Bronchial epithelial cell (primary cell): ENCODE measurements at regions not wholly inside any gene's neighbourhood (a gene's known extent, or its start where the extent isn't known, plus 50 kb on each side); places are given as distances from the start of the nearest gene placed in this dataset.
A peak's percentile ranks its signal among the peaks of the same experiment; 100 is the strongest.

Experiments used
- DNase-seq: peaks from one replicate; pipeline ENCODE4 v3.0.0-alpha.2; 2010; ENCODE audit warnings: low read depth
- FAIRE-seq: peaks from 2 replicates; lab custom pipeline; 2011; peaks lifted over from hg19 to GRCh38; lab: Jason Lieb, UNC
- H3K27me3 ChIP-seq: 2 replicates; pipeline ENCODE4 v1.5.1; 2011; ENCODE audit warnings: low read length; ENCODE audit not compliant: control insufficient read depth, insufficient read depth
- H3K36me3 ChIP-seq: 2 replicates; pipeline ENCODE4 v1.5.1; 2011; ENCODE audit warnings: low read length; ENCODE audit not compliant: control insufficient read depth, insufficient read depth
- H3K4me3 ChIP-seq: 2 replicates; pipeline ENCODE4 v1.5.1; 2011; ENCODE audit warnings: mild to moderate bottlenecking, low read depth, low read length, control low read depth
- TF ChIP-seq, protein P1 (sequence below): IDR thresholded peaks from 2 replicates; pipeline ENCODE4 v1.5.1; 2011; ENCODE audit warnings: mild to moderate bottlenecking, moderate library complexity, low read length, control low read depth, inconsistent platforms; ENCODE audit not compliant: insufficient read depth, severe bottlenecking

DNA sequence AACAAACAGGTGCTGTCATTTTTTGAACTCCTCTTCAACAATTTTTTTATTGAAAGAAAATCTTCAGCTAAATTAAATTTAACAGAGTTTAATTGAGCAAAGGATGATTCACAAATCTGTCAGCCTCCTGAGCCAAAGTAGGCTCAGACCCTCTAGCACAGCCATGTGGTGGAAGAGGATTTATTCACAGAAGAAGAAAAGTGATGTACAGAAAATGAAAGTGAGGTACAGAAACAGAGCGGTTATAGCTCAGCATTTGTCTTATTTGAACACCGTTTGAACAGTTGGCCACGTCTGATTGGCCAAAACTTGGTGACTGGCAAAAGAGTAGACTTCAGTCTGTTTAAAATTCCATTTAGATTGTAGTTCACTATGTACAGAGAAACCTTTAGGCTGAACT is 217.3 kb downstream of the SPANXN1 start:
- TF ChIP-seq, protein P1, sequence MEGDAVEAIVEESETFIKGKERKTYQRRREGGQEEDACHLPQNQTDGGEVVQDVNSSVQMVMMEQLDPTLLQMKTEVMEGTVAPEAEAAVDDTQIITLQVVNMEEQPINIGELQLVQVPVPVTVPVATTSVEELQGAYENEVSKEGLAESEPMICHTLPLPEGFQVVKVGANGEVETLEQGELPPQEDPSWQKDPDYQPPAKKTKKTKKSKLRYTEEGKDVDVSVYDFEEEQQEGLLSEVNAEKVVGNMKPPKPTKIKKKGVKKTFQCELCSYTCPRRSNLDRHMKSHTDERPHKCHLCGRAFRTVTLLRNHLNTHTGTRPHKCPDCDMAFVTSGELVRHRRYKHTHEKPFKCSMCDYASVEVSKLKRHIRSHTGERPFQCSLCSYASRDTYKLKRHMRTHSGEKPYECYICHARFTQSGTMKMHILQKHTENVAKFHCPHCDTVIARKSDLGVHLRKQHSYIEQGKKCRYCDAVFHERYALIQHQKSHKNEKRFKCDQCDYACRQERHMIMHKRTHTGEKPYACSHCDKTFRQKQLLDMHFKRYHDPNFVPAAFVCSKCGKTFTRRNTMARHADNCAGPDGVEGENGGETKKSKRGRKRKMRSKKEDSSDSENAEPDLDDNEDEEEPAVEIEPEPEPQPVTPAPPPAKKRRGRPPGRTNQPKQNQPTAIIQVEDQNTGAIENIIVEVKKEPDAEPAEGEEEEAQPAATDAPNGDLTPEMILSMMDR = no peak
- Histone ChIP-seq H3K36me3 (no peaks in the 10 kb centered on the region), H3K4me3 (no peak overlapping the region), H3K27me3 (no peaks in the 10 kb centered on the region)
- FAIRE-seq (no peak), DNase-seq (no peak)

DNA sequence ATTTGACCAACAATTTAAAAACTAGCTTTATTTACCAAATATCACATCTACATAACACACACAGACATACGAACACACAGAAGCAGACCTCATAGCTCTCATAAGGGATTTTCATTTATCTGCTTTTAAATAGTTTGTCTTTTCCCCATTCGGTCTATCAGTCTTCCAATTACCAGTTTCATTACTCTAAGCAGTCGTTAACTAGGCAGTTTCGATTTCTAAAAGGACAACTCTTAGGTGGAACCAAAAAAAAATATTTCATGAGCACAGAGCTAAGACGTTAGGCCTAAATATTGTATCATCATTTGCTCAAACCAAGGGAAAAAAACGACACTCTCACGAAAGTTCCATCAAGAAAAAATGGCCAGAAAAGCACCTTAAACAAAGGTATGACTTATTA is 228.4 kb downstream of the SPANXN1 start:
- H3K36me3 ChIP-seq = no peaks in the 10 kb centered on the region
- FAIRE-seq = no peak
- H3K27me3 ChIP-seq = no peaks in the 10 kb centered on the region
- no peak for DNase-seq
- H3K4me3 ChIP-seq = no peak overlapping the region
- TF ChIP-seq, protein P1 = no peak

DNA sequence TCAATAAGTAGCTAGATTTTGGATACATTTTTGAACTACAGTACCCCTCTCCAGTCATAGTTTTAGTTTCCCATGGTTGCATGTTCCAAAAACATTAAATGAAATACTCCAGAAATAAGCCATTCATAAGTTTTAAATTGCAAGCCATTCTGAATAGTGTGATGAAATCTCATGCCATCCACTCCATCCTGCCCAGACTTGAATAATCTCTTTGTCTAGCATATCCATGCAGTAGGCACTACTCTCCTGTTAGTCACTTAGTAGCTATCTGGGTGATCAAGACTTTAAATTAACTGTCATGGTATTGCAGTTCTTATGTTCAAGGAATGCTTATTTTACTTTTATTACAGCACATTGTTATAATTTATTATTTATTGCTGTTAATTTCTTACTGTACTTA is 237.4 kb downstream of the SPANXN1 start:
- FAIRE-seq (no peak), DNase-seq (peak; percentile 29)
- TF ChIP-seq, protein P1 = no peak
- Histone ChIP-seq H3K4me3 (no peak overlapping the region), H3K27me3 (no peaks in the 10 kb centered on the region), H3K36me3 (no peaks in the 10 kb centered on the region)

DNA sequence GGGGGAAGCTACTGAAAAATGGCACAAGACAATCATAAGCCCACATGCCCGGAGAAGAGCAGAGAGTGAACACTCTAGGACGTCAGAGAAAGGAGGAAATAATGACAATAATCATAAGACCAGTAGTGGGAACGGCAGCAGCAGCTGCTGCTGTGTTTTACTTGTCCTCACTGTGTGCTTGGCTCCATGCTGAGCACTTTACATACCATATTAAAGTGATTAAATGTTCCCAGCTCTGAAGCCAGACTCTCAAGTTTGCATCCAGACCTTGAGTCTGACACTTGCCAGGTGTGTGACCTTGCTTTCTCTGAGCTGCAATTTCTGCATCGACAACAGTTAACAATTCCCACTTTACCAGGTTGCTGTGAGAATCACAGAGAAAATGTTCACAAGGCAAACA is 255.4 kb downstream of the SPANXN1 start:
- no peaks in the 10 kb centered on the region for H3K36me3 ChIP-seq
- no peaks in the 10 kb centered on the region for H3K27me3 ChIP-seq
- DNase-seq (no peak), FAIRE-seq (no peak)
- TF ChIP-seq, protein P1 = no peak
- no peak overlapping the region for H3K4me3 ChIP-seq

DNA sequence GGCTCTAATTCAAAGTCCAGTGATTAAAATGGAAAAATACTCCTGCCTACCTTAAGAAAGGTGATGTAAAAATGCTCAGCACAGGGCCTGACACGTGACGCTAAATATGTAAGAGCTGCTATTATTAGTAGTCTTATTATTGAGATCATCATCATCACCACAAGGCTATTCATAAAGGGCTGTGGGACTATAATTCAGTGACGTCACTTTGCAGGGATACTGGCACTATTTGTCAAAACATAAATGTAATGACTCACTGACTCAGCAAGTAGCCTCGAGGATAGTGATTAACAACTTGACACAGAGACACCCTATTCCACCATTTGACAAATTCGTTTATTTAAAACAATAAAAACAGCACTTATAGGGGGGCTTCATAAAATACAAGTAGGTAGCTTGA is 258.9 kb downstream of the SPANXN1 start:
- no peak overlapping the region for H3K4me3 ChIP-seq
- H3K27me3 ChIP-seq = no peaks in the 10 kb centered on the region
- peak; percentile 0 for DNase-seq
- no peaks in the 10 kb centered on the region for H3K36me3 ChIP-seq
- TF ChIP-seq, protein P1 = no peak
- no peak for FAIRE-seq

DNA sequence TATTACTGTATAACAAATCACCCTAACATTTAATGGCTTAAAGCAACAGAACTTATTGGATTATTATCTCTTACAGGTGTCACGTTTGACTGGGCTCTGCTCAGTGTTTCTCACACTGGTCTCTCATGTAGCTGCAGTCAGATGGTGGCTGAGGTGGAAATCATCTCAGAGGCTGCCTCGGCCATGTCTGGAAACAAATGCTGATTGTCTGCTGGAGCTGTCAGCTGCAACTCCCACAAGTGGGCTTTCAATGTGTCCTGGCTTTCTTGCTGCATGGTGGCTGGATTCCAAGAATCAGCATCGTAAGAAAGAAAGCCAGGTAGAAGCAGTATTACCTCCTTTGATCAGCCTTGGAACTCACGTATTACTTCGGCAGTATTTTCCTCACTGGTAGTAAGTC is 277.6 kb downstream of the SPANXN1 start:
- FAIRE-seq = no peak

More for the DNA sequence above, 277.6 kb downstream of the SPANXN1 start:
- no peaks in the 10 kb centered on the region for H3K36me3 ChIP-seq
- H3K4me3 ChIP-seq = no peak overlapping the region
- H3K27me3 ChIP-seq = no peaks in the 10 kb centered on the region
- TF ChIP-seq, protein P1 = no peak
- DNase-seq = no peak
